ENCODE measurements at regions not wholly inside any gene's neighbourhood (a gene's known extent, or its start where the extent isn't known, plus 50 kb on each side); places are given as distances from the start of the nearest gene placed in this dataset.
A peak's percentile ranks its signal among the peaks of the same experiment; 100 is the strongest.

- H3K4me3 ChIP-seq (ENCODE audit: low read depth, low read length): no peak overlapping the region
- DNase-seq (ENCODE audit: low read depth): peak; percentile 24
- peak; percentile 36 for TF ChIP-seq CTCF (conservative IDR thresholded peaks at IDR 0.05; ENCODE audit: low read depth, low read length)
These were observed 257.5 kb downstream of the ZNF621 start for GRCh38 chr3:40782111-40782721.

DNA sequence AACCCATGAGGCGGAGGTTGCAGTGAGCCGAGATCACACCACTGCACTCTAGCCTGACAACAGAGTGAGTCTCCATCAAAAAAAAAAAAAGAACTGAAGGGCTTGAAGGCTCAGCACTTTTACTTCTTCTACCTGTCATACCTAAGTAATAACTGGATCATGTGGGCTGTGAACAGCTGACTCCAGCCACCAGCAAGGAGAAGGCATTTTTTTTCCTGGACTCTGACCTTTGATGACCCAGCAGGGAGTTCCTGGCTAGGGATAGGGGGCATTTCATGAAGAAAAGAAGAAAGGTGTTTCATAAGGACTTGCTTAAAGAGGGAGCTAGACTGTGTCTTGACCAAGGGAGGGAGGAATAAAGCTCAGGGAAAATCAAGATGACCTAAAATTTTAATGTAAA, 266.0 kb downstream of the ZNF621 start:
- DNase-seq (ENCODE audit: low read depth): no peak
- TF ChIP-seq CTCF (conservative IDR thresholded peaks at IDR 0.05; ENCODE audit: low read depth, low read length): no peak
- H3K4me3 ChIP-seq (ENCODE audit: low read depth, low read length): no peak overlapping the region

DNA sequence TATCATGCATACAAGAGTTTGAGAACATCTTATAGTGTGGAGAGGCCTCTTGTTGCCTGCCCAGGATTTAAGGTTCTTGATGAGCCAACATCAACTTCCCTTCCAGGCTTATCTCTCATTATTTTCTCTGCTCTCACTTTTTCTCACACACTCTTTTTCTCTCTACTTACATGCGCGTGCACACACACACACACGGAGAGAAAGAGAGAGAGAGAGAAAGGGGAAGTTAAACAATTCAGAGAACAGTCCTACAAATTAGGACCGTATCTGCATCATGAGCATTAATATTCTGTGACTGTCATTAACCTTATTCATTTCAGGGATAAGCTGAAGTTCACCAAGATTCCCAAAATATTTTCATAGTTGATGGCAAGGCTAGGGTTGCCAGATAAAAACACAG, 269.0 kb downstream of the ZNF621 start:
- H3K4me3 ChIP-seq (ENCODE audit: low read depth, low read length): no peak overlapping the region
- TF ChIP-seq CTCF (conservative IDR thresholded peaks at IDR 0.05; ENCODE audit: low read depth, low read length): no peak
- DNase-seq (ENCODE audit: low read depth): no peak

DNA sequence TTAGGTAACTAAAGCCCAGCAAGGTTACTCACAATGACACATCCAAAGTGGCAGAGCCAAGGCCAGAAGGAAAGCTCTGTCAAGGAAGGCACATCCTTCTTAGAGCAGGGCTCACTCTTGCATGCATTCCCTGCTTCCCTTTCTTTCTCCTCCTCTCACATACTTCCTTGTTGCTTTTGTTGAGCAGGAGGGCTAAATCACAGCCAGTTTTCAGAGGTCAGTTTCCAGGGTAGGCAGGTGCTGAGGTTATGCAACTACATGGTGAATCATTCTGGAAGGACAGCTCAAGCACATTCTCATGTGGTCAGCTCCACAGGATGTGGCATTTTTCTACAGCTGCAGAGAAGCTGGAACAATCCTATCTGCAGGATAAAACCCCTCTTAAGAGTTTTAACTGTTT, 275.6 kb downstream of the ZNF621 start:
- DNase-seq (ENCODE audit: low read depth): peak; percentile 98
- H3K4me3 ChIP-seq (ENCODE audit: low read depth, low read length): no peak overlapping the region
- no peak for TF ChIP-seq CTCF (conservative IDR thresholded peaks at IDR 0.05; ENCODE audit: low read depth, low read length)

- no peak for TF ChIP-seq CTCF (conservative IDR thresholded peaks at IDR 0.05; ENCODE audit: low read depth, low read length)
- H3K4me3 ChIP-seq (ENCODE audit: low read depth, low read length): no peak overlapping the region
- peak; percentile 76 for DNase-seq (ENCODE audit: low read depth)
These were observed 276.6 kb downstream of the ZNF621 start for GRCh38 chr3:40801284-40801741.

- DNase-seq (ENCODE audit: low read depth): no peak
- no peak for TF ChIP-seq CTCF (conservative IDR thresholded peaks at IDR 0.05; ENCODE audit: low read depth, low read length)
These were observed 278.6 kb downstream of the ZNF621 start for GRCh38 chr3:40803311-40803710.

GRCh38 chr3:40805456-40805855, 280.7 kb downstream of the ZNF621 start:
- no peak overlapping the region for H3K4me3 ChIP-seq (ENCODE audit: low read depth, low read length)
- TF ChIP-seq CTCF (conservative IDR thresholded peaks at IDR 0.05; ENCODE audit: low read depth, low read length): no peak
- no peak for DNase-seq (ENCODE audit: low read depth)

More at GRCh38 chr3:40803311-40803710, 278.6 kb downstream of the ZNF621 start:
- no peak overlapping the region for H3K4me3 ChIP-seq (ENCODE audit: low read depth, low read length)

Measured in choroid plexus epithelial cell (primary cell).